ES-I3 (cell line): ENCODE measurements at regions not wholly inside any gene's neighbourhood (a gene's known extent, or its start where the extent isn't known, plus 50 kb on each side); places are given as distances from the start of the nearest gene placed in this dataset.

Experiments used
- H3K36me3 ChIP-seq: 2 replicates; pipeline ENCODE4 v1.6.1; 2013; ENCODE audit warnings: mild to moderate bottlenecking, low read length, control low read depth, moderate library complexity; ENCODE audit not compliant: insufficient read depth
- H3K4me1 ChIP-seq: 2 replicates; pipeline ENCODE4 v1.6.1; 2013; ENCODE audit warnings: mild to moderate bottlenecking, control low read depth, low read length; ENCODE audit not compliant: insufficient read depth
- H3K9ac ChIP-seq: 2 replicates; pipeline ENCODE4 v1.6.1; 2013; ENCODE audit warnings: low read depth, mild to moderate bottlenecking, low read length, moderate library complexity
- H3K9me3 ChIP-seq: 2 replicates; pipeline ENCODE4 v1.6.1; 2013; ENCODE audit warnings: mild to moderate bottlenecking, low read length, moderate library complexity; ENCODE audit not compliant: control insufficient read depth, insufficient read depth

DNA sequence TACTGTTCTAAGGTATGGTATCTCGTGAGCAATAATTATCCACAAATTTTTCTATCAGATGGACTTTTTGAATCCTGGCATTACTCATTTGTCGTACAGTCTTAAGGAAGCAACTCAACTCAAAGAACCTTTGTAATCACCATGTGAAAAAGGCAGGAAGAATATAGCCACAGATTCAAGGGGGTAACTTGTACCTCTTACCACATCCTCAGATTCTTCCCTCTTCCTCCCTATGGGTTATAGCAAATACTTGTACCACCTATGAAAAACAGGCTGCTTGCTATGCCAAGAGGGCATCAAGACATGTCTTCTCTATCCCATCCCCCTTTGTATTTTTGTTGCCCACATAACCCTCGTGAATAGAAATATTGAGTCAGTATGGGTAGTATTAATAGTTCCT lies 616.6 kb upstream of the USP24 start:
- H3K4me1 ChIP-seq, result no peaks in the 10 kb centered on the region
- H3K9me3 ChIP-seq, result no peaks in the 10 kb centered on the region; the same call in 1 of the 2 replicates
- no peaks in the 10 kb centered on the region for H3K36me3 ChIP-seq
- no peak overlapping the region for H3K9ac ChIP-seq

DNA sequence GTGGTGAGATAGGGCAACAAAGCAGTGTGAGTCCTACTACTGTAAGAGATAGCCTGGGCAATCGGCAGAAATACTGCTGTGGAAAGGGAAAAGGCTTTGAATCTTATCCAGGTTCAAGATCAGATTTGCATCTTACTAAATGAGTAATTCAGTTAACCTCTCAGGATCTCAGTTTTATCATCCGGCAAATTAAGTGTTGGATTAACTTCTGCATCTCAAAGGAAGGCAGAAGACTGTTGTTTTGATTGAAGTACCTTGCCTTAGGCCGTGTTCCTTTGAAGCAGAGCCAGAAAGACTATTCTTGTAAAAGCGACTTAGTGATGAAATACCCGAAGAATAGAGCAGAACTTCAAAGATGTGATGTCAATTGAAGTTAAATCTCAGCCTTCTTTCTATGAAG lies 612.9 kb upstream of the USP24 start:
- no peaks in the 10 kb centered on the region for H3K36me3 ChIP-seq
- H3K9ac ChIP-seq, result no peak overlapping the region
- H3K4me1 ChIP-seq, result no peaks in the 10 kb centered on the region
- H3K9me3 ChIP-seq, result no peaks in the 10 kb centered on the region; the same call in 1 of the 2 replicates

DNA sequence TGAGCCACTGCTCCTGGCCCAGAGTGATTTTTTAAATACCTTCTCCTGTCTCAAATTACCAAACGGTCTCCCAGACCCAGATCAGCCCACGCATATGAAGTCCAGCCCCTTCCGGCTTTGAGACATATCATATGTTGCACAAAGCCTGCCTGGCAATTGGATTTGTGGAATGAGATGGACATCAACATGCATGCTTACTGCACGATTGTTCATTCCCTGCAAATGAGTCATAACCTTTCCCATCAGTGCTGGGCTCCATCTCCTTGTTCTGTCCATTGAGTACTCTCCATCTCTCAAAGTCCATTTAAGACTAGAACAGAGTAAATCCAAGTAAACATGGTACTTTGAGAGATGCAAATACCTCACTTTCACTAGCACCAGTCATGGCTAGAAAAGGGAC lies 612.2 kb upstream of the USP24 start:
- H3K36me3 ChIP-seq, result no peaks in the 10 kb centered on the region
- H3K9me3 ChIP-seq, result no peaks in the 10 kb centered on the region; the same call in 1 of the 2 replicates
- no peak overlapping the region for H3K9ac ChIP-seq
- no peaks in the 10 kb centered on the region for H3K4me1 ChIP-seq

DNA sequence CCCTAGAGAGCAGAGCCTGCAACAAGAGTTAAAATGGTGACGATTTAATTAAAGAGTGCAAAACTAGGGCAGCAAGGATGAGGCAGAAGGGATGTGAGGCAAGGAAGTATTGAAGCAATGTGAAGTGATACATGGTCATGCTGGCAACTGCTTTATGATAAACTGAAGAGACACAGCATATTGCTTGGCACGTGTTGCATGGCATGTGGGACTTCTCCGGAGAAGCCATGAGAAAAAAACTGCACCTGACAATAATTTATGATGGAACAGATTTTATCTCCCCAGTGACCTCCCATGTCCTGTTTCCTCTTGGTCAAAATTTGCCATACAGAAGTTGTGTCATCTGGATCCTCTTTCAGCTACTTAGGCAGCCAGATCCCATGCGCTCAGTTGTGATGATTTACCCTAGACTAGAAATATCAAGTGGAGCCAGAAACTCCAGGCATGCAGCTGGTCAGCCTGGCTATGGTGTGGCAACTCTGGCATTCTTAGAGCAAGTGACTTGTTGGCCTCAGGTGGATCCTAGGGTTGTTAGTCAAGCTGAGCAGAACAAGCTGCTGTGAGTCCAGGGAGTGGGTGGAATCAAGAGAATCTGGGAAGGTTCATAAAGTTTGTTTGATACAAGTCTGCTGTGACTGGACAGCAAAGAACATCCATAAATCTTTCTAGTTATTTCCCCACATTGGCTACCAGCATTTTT lies 611.4 kb upstream of the USP24 start:
- H3K9ac ChIP-seq, result no peak overlapping the region
- H3K4me1 ChIP-seq, result no peaks in the 10 kb centered on the region
- no peaks in the 10 kb centered on the region; the same call in 1 of the 2 replicates for H3K9me3 ChIP-seq

DNA sequence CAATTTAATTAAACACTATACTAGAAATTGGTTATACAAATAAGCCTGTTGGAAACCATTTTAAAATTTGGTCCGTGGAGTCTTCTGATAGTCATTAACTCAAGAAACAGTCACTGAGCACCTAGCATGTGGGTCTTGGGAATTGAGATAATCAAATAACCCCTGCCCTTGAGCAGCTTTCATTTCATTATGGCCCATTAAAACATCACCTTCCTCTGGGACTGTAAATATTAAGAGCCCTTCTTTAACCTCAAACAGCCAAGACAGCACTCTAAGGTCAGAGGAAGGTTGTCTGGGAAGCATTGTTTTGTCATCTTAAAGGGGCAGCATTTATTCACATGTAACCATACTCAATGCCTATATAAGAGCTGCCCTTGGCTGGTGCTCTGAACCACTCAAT lies 610.3 kb upstream of the USP24 start:
- Histone ChIP-seq H3K9me3 (no peaks in the 10 kb centered on the region), H3K4me1 (no peaks in the 10 kb centered on the region), H3K9ac (no peak overlapping the region), H3K36me3 (no peaks in the 10 kb centered on the region)

More for the DNA sequence above, 611.4 kb upstream of the USP24 start:
- H3K36me3 ChIP-seq, result no peaks in the 10 kb centered on the region

DNA sequence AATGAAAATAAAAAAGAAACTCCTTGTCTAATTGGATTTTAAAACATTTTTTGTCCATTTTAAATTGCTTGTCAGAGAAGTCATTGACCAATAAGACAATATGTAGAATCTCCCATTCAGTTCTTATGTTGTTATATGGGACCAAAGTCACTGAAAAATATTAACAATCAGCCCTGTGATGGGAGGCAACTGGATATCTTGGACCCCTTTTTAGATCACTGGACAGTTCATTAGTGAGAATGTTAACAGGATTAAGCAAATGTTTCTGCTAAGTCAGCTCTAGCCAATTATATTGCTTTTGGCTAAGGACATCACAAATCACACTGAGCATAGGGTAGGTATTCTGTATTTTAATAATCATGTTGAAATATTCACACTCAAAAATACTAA lies 609.1 kb upstream of the USP24 start:
- no peaks in the 10 kb centered on the region for H3K9me3 ChIP-seq
- H3K9ac ChIP-seq, result no peak overlapping the region
- no peaks in the 10 kb centered on the region for H3K4me1 ChIP-seq
- H3K36me3 ChIP-seq, result no peaks in the 10 kb centered on the region

DNA sequence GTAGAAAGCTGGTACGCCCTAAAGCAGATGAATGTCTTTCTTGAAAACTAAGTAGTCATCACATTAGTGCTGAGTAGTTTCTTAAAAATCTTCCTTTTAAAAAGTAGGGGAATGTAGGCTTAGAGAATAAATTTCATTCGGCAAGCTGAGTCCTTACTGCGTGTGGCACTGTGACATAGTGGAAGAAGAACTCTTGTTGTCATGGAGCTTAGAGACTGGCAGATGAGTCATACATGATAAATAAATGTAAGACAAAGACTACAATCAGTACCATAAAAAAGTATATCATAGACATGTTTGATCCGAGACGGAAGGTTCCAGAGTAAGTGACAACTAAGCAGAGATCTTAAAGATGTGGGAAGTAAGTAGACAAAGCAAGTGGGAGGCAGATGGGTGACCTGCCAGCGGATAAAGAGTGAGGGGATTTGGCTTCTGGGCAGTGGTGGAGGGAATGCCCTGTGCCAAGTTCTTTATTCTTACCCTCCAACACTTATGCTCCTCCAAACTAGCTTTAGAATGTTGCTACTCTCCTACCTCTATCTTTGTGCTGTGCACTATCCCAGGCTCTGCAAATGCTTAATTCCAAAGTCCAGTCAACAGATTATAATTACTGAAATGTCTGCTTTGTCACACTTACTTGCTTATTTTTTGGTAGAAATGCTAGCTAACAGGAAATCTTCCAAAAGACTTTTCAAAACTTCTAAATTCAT lies 608.5 kb upstream of the USP24 start:
- no peaks in the 10 kb centered on the region for H3K4me1 ChIP-seq
- no peaks in the 10 kb centered on the region for H3K9me3 ChIP-seq
- no peak overlapping the region for H3K9ac ChIP-seq
- H3K36me3 ChIP-seq, result no peaks in the 10 kb centered on the region

DNA sequence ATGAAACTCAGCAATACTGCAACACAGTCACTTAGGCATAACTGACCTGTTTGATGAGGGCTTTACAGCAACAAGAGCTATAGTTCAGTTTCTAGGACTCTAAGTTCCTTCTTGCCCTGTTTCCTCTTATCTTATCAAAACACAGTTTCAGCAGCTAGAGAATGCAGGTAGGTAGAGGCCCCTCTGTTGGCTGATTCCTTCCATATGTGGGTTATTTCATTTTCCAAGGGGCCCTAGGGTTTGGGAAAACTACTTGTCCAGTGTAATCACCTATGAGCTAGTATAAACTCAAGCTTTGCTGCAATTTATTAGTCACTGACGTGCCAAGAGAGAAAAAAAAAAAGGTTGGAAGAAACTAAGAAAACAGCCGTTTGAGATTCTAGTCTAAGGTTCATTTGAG lies 607.7 kb upstream of the USP24 start:
- no peaks in the 10 kb centered on the region for H3K4me1 ChIP-seq
- H3K9me3 ChIP-seq, result no peaks in the 10 kb centered on the region
- H3K9ac ChIP-seq, result no peak overlapping the region
- no peaks in the 10 kb centered on the region for H3K36me3 ChIP-seq

DNA sequence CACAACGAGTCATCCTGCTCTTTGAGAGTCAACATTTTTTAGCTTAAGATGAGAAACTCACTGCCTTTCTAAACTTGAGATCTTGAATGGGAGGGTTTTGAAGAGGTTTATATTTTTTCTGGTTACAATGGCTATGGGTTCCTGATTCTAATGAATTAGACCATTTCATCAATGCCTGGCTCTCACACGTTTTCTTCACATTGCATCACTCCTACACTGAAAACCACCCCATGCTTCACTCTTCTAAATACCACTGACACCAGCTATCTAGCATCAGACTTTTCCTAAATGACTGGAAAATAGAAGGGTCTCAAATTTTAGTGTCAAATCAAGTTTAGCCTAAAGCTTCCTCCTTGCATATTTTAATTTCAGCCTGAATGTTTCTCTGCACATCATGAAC lies 606.1 kb upstream of the USP24 start:
- H3K9ac ChIP-seq, result no peak overlapping the region
- no peaks in the 10 kb centered on the region for H3K4me1 ChIP-seq
- no peaks in the 10 kb centered on the region for H3K36me3 ChIP-seq
- H3K9me3 ChIP-seq, result no peaks in the 10 kb centered on the region

DNA sequence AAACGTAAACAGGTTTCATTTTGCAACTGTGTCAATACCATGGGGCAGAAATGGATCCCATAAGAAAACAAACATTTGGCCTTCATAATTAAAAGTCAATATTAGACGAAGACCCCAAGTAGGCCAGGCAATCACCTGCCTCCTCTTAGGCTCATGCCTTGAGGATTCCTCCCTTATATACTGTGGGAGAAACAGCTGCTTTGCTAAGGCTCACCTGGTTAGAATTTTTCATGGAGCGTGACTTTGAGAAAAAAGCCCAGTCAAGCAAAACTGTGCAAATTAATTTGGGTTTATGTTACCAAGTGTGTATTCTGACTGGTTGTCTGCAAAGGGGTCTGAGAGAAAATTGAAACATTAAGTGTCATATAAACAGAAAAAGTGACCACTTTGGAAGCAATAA lies 605.3 kb upstream of the USP24 start:
- Histone ChIP-seq H3K9ac (no peak overlapping the region), H3K36me3 (no peaks in the 10 kb centered on the region), H3K9me3 (no peaks in the 10 kb centered on the region), H3K4me1 (no peaks in the 10 kb centered on the region)

DNA sequence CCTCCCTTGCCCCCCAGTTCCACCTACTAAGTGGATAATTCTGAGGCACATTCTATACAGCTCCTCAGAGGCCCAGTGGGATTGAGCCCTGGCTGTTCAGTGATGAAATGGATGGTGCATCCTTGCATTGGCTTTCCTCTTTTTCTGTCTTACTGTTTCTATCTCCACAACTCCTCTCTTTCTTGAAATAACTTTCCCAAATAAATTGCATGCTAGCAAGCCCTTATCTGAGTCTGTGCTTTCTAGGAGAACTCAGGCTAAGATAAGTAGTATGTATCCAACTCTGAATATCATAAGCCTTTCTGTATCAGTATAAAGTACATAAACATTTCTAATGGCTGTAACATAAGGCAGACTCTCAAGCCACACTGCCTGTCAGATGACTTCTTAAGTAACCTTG lies 603.8 kb upstream of the USP24 start:
- H3K4me1 ChIP-seq, result no peaks in the 10 kb centered on the region
- H3K9me3 ChIP-seq, result no peaks in the 10 kb centered on the region
- no peaks in the 10 kb centered on the region for H3K36me3 ChIP-seq
- H3K9ac ChIP-seq, result no peak overlapping the region

DNA sequence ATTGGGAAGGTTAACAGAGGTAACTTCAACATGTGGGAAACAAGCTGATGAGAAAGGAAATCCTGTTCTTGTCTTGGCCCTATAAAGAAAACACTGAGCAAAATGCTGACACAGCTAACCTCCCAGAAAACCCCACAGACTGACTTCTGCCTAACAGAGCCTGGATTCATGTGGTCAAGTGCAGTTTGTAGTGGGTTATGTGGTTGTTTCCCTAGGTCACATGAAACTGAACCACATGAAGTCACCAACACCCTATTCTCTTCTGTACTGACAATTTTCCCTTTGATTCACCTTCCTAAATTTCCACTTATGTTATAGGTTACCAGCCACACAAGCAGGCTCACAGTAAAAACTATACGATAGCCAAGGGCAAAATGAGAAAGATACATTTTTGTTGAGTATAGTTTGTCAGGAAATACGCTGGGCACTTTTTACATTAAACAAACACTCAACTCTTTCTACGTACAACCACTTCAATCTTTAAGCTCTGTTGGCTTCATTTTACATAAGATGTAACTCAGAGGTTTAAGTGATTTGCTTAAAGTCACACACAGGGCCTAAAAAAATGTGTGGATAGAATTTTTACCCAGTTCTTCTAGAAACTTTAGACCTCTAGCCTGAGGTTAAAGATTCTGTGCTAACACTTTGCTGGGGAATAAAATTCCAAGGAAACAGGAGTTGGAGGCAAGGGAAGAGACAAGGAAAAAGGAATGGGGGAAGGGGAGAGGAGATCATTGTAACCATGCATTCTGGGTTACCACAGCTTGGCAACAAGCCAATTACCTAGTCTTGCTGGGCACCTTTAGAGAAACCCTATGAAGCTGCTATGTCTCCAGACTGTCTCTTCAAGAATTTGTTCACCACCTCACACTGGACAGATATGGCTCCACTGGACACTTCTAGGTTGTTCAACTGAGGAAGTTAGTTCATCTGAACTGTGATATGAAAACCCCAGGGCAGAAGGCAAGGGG lies 601.6 kb upstream of the USP24 start:
- Histone ChIP-seq H3K36me3 (no peaks in the 10 kb centered on the region), H3K9ac (no peak overlapping the region), H3K9me3 (no peaks in the 10 kb centered on the region)

DNA sequence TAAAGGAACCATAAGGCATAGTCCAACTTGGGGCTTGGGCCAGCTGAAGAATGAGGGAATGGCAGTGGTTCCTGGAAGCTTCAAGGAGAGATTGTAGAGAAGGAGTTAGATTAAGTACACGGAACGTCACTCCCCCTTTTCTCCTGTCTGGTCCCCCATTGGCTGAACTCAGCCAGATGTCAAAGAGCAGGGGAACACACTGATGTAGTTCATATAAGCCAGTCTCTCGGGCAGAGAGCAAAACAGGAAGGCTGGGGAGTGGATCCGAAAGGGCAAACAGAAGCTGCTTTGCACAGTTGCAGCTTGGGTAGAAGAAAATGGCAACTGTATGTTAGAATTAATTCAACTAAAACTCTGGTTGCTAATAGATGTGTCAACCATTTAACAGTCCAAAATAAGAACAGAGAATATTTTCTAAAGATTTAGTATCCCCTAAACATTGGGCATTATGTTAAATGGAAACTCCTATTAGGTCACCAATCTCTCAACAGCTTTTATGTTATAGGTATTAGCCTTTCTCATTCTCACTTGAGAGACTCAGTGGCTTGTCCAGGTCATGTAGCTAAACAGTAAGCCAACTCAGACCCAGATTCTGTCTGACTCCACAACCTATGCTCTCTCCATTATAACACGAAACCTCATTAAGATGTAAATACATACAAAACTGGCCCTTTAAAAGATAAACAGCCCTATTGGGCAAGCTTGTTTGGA lies 600.7 kb upstream of the USP24 start:
- Histone ChIP-seq H3K9me3 (no peaks in the 10 kb centered on the region), H3K36me3 (no peaks in the 10 kb centered on the region), H3K9ac (no peak overlapping the region), H3K4me1 (no peaks in the 10 kb centered on the region)

More for the DNA sequence above, 601.6 kb upstream of the USP24 start:
- H3K4me1 ChIP-seq, result no peaks in the 10 kb centered on the region

DNA sequence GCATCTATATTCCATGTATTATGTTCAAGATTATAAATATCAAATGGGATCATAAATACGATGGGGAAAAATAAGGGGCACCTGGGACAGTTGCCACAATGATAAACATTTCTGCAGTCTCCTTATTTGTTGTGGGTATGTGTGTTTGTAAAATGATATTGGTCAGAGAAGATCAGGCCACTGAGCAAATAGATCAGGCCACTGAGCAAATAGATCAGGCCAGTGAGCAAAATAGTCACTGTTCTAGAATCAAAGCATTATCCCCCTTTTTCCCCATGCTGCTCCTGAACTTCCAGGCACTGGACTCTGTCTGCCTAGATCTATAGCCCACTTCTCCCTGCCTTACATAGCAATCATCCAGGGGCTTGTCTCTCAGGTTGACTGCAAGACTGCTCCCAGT lies 599.8 kb upstream of the USP24 start:
- Histone ChIP-seq H3K4me1 (no peaks in the 10 kb centered on the region), H3K36me3 (no peaks in the 10 kb centered on the region), H3K9me3 (no peaks in the 10 kb centered on the region), H3K9ac (no peak overlapping the region)
